A549 (cell line): ENCODE measurements at regions not wholly inside any gene's neighbourhood (a gene's known extent, or its start where the extent isn't known, plus 50 kb on each side); places are given as distances from the start of the nearest gene placed in this dataset.

ENCODE experiments used
- ATAC-seq, 2 experiments: fragments of 200-7000 bp in 1 of 2; fragments of >200 bp in 1 of 2; cut with Nextera tagmentation in 1 of 2; cut with Tn5 transposase in 1 of 2; 3 replicates each; pipeline versions ENCODE4 v1.8.0 to v1.9.1; 2018 to 2020; ENCODE audit warnings: mild to moderate bottlenecking in 1 of 2, moderate library complexity in 1 of 2
- CTCF ChIA-PET: fragments of 300-600 bp; sonication (Branson Sonifier 250); formaldehyde crosslinking; extraction: SDS; loops from one replicate; lab custom pipeline; 2021; ENCODE audit warnings: antibody characterized with exemption, inconsistent platforms; lab: Yijun Ruan, JAX
- POLR2A ChIA-PET: fragments of 350-600 bp; formaldehyde crosslinking; extraction: SDS; loops from one replicate; lab custom pipeline; 2021; ENCODE audit warnings: antibody characterized with exemption, inconsistent platforms; lab: Yijun Ruan, JAX
- DNase-seq, 2 experiments: peaks; one replicate each; pipeline versions ENCODE4 v3.0.0 to v3.0.0-alpha.2; 2011 to 2016; ENCODE audit warnings: low read depth in 1 of 2, low spot score in 1 of 2
- FAIRE-seq: peaks from 2 replicates; lab custom pipeline; 2011; peaks lifted over from hg19 to GRCh38; lab: Jason Lieb, UNC
- H3K27ac ChIP-seq, 2 experiments: fragments of >200 bp; sonication (Bioruptor Twin); formaldehyde crosslinking; 3 replicates each; pipeline ENCODE4 v1.5.1; 2016 to 2017
- H3K4me1 ChIP-seq: fragments of >200 bp; sonication (Bioruptor Twin); formaldehyde crosslinking; 3 replicates; pipeline ENCODE4 v1.6.1; 2016
- H3K4me2 ChIP-seq: fragments of >200 bp; sonication (Bioruptor Twin); formaldehyde crosslinking; 3 replicates; pipeline ENCODE4 v1.6.1; 2016
- H3K4me3 ChIP-seq: fragments of >200 bp; sonication (Bioruptor Twin); formaldehyde crosslinking; 3 replicates; pipeline ENCODE4 v1.5.1; 2016
- H3K9me3 ChIP-seq: fragments of >200 bp; sonication (Bioruptor Twin); formaldehyde crosslinking; 3 replicates; pipeline ENCODE4 v1.6.1; 2016
- BCL3 ChIP-seq: fragments of >200 bp; sonication (Bioruptor Twin); formaldehyde crosslinking; IDR thresholded peaks from 3 replicates; pipeline ENCODE4 v1.6.1; 2016
- BHLHE40 ChIP-seq: IDR thresholded peaks from 2 replicates; pipeline ENCODE4 v1.6.1; 2012; ENCODE audit warnings: low read depth, low read length, inconsistent platforms
- CBX2 ChIP-seq: fragments of 200-600 bp; sonication (generic); IDR thresholded peaks from 2 replicates; pipeline ENCODE4 v1.6.1; 2016; ENCODE audit warnings: low read depth, mild to moderate bottlenecking, borderline replicate concordance
- CBX8 ChIP-seq: fragments of 200-600 bp; sonication (generic); IDR thresholded peaks from 2 replicates; pipeline ENCODE4 v1.6.1; 2016
- CHD2 ChIP-seq: fragments of 150-350 bp; IDR thresholded peaks from 2 replicates; pipeline ENCODE4 v1.6.1; 2014; ENCODE audit warnings: low read length; ENCODE audit not compliant: partially characterized antibody
- CTCF ChIP-seq: fragments of >200 bp; sonication (Bioruptor Twin); formaldehyde crosslinking; IDR thresholded peaks from 3 replicates; pipeline ENCODE4 v1.5.1; 2016
- EHF ChIP-seq: fragments of 250-450 bp; sonication (Bioruptor Pico); IDR thresholded peaks from 2 replicates; pipeline ENCODE4 v1.5.0; 2020; ENCODE audit warnings: mild to moderate bottlenecking
- ESRRA ChIP-seq: fragments of 150-350 bp; IDR thresholded peaks from 2 replicates; pipeline ENCODE4 v1.6.1; 2014; ENCODE audit warnings: mild to moderate bottlenecking, low read length, borderline replicate concordance
- FOSB ChIP-seq: fragments of 250-450 bp; sonication (Bioruptor Pico); IDR thresholded peaks from 2 replicates; pipeline ENCODE4 v1.5.0; 2020; ENCODE audit warnings: mild to moderate bottlenecking, moderate library complexity
- HES2 ChIP-seq: fragments of >200 bp; sonication (Bioruptor Twin); formaldehyde crosslinking; IDR thresholded peaks from 2 replicates; pipeline ENCODE4 v1.6.1; 2016
- HOXB13 ChIP-seq: fragments of 250-450 bp; sonication (Bioruptor Pico); IDR thresholded peaks from 2 replicates; pipeline ENCODE4 v1.5.0; 2020; ENCODE audit warnings: low read depth, mild to moderate bottlenecking, moderate library complexity
- HOXB5 ChIP-seq: fragments of 250-450 bp; sonication (Bioruptor Pico); IDR thresholded peaks from 2 replicates; pipeline ENCODE4 v1.5.0; 2020; ENCODE audit warnings: mild to moderate bottlenecking, moderate library complexity
- JUN ChIP-seq, 2 experiments: fragments of >200 bp; sonication (Bioruptor Twin); formaldehyde crosslinking; IDR thresholded peaks; 2 replicates in 1 of 2; 3 replicates in 1 of 2; pipeline ENCODE4 v1.6.1; 2016 to 2017
- JUNB ChIP-seq: fragments of >200 bp; sonication (Bioruptor Twin); formaldehyde crosslinking; IDR thresholded peaks from 2 replicates; pipeline ENCODE4 v1.6.1; 2016
- KDM1A ChIP-seq: fragments of 200-600 bp; sonication (generic); IDR thresholded peaks from 2 replicates; pipeline ENCODE4 v1.6.1; 2016; ENCODE audit warnings: low read depth, mild to moderate bottlenecking
- MAFK ChIP-seq: fragments of 450-650 bp; IDR thresholded peaks from 2 replicates; pipeline ENCODE4 v1.6.1; 2014; ENCODE audit not compliant: partially characterized antibody
- MAX ChIP-seq: IDR thresholded peaks from 2 replicates; pipeline ENCODE4 v1.6.1; 2012
- NFE2L2 ChIP-seq: fragments of 150-350 bp; conservative IDR thresholded peaks from 2 replicates; pipeline ENCODE4 v1.6.1; 2014; ENCODE audit warnings: low read length
- NR3C1 ChIP-seq: fragments of >200 bp; sonication (Bioruptor Twin); formaldehyde crosslinking; IDR thresholded peaks from 3 replicates; pipeline ENCODE4 v1.6.1; 2017
- PBX3 ChIP-seq: IDR thresholded peaks from 2 replicates; pipeline ENCODE4 v1.6.1; 2012
- PHF8 ChIP-seq: fragments of 200-600 bp; sonication (generic); IDR thresholded peaks from 2 replicates; pipeline ENCODE4 v1.6.1; 2016; ENCODE audit warnings: low read depth, mild to moderate bottlenecking, antibody characterized with exemption, moderate library complexity, borderline replicate concordance
- POLR2AphosphoS2 ChIP-seq: conservative IDR thresholded peaks from 2 replicates; pipeline ENCODE4 v1.6.1; 2012; ENCODE audit warnings: low read length, improper control_type of control experiment, inconsistent platforms
- RCOR1 ChIP-seq: fragments of 150-350 bp; IDR thresholded peaks from 2 replicates; pipeline ENCODE4 v1.6.1; 2014; ENCODE audit warnings: antibody characterized with exemption, low read length, low read depth
- RNF2 ChIP-seq: fragments of 200-600 bp; sonication (generic); IDR thresholded peaks from 2 replicates; pipeline ENCODE4 v1.6.1; 2016; ENCODE audit warnings: low read depth, mild to moderate bottlenecking, antibody characterized with exemption, moderate library complexity, borderline replicate concordance
- SMC3 ChIP-seq: fragments of >200 bp; sonication (Bioruptor Twin); formaldehyde crosslinking; IDR thresholded peaks from 3 replicates; pipeline ENCODE4 v1.6.1; 2018; ENCODE audit warnings: inconsistent platforms
- SREBF2 ChIP-seq: fragments of 450-650 bp; IDR thresholded peaks from 2 replicates; pipeline ENCODE4 v1.6.1; 2014; ENCODE audit warnings: mild to moderate bottlenecking, moderate library complexity
- TFCP2L1 ChIP-seq: fragments of 250-450 bp; sonication (Bioruptor Pico); IDR thresholded peaks from 2 replicates; pipeline ENCODE4 v1.5.0; 2021; ENCODE audit warnings: mild to moderate bottlenecking
- TP53 ChIP-seq: fragments of 250-450 bp; sonication (Bioruptor Pico); IDR thresholded peaks from 2 replicates; pipeline ENCODE4 v1.5.0; 2021; ENCODE audit warnings: mild to moderate bottlenecking, moderate library complexity
- ZSCAN20 ChIP-seq: fragments of 250-450 bp; sonication (Bioruptor Pico); IDR thresholded peaks from 2 replicates; pipeline ENCODE4 v1.8.0; 2022; ENCODE audit warnings: mild to moderate bottlenecking, moderate library complexity
- WGBS: methylation state at CpG from one replicate; pipeline ENCODE4 v1.1.6; 2017; ENCODE audit errors: missing lambda C conversion rate; 5-methylcytosine and 5-hydroxymethylcytosine counted together

- TF ChIP-seq BCL3: no peak
Measured at GRCh38 chr2:437756-438393, 150.0 kb upstream of the ALKAL2 start (continued).

GRCh38 chr2:437180-437579, 149.3 kb upstream of the ALKAL2 start:
- H3K4me1 ChIP-seq: no peaks in the 10 kb centered on the region
- TF ChIP-seq MAX (no peak), FOSB (no peak)
- CTCF ChIA-PET: no interaction called here

GRCh38 chr2:436205-436604, 148.3 kb upstream of the ALKAL2 start:
- H3K4me2 ChIP-seq: no peak overlapping the region
- FAIRE-seq (no peak), DNase-seq (no peak), ATAC-seq (no peak)
- TF ChIP-seq ZSCAN20 (CRISPR knock-in tag): no peak
- no peak for TF ChIP-seq SREBF2
- TF ChIP-seq HOXB5: no peak
- no peak for TF ChIP-seq CTCF
- no peak for TF ChIP-seq BHLHE40
- TF ChIP-seq POLR2AphosphoS2: no peak
- no peak for TF ChIP-seq EHF (CRISPR knock-in tag)
- TF ChIP-seq HOXB13 (CRISPR knock-in tag): no peak
- TF ChIP-seq RCOR1: no peak
- TF ChIP-seq PHF8: no peak
- TF ChIP-seq MAFK: no peak
- no peak for TF ChIP-seq NFE2L2
- H3K27ac ChIP-seq: no peak overlapping the region
- H3K9me3 ChIP-seq: 0 out of 3 replicates have a peak, but pooled peaks cover 5% of the 10 kb centered on the region
- CTCF ChIA-PET: no interaction called here
- H3K4me3 ChIP-seq: no peak overlapping the region
- WGBS: 16% methylated on average over 6 of the region's 14 CpGs
- POLR2A ChIA-PET: no interaction called here
- H3K4me1 ChIP-seq: no peaks in the 10 kb centered on the region

More at GRCh38 chr2:437180-437579, 149.3 kb upstream of the ALKAL2 start:
- Histone ChIP-seq H3K27ac (no peak overlapping the region), H3K9me3 (0 out of 3 replicates have a peak, but pooled peaks cover 5% of the 10 kb centered on the region), H3K4me2 (no peak overlapping the region), H3K4me3 (no peak overlapping the region)
- POLR2A ChIA-PET: no interaction called here
- FAIRE-seq: no peak
- no peak for ATAC-seq
- WGBS: 17% methylated on average over 5 of the region's 5 CpGs
- DNase-seq: no peak

- no peak for FAIRE-seq
- CTCF ChIA-PET: no interaction called here
- 0 out of 3 replicates have a peak, but pooled peaks cover 5% of the 10 kb centered on the region for H3K9me3 ChIP-seq
- H3K4me2 ChIP-seq: no peak overlapping the region
- ATAC-seq: no peak
- no peak for DNase-seq
- TF ChIP-seq SMC3 (no peak), CBX2 (no peak), HOXB5 (no peak), CBX8 (no peak), HES2 (no peak), BCL3 (no peak), TP53 (no peak), KDM1A (no peak), CHD2 (no peak), JUN (IDR thresholded peaks at IDR 0.05) (no peak), HOXB13 (CRISPR knock-in tag) (no peak), ESRRA (no peak), MAX (no peak), RNF2 (no peak), NR3C1 (no peak), PBX3 (no peak), JUNB (no peak), TFCP2L1 (CRISPR knock-in tag) (no peak), PHF8 (no peak)
- TF ChIP-seq, all 56 proteins: peak for 0
- POLR2A ChIA-PET: no interaction called here
- H3K4me3 ChIP-seq: no peak overlapping the region
- H3K4me1 ChIP-seq: no peaks in the 10 kb centered on the region
- no peak overlapping the region for H3K27ac ChIP-seq
Measured at GRCh38 chr2:434625-435024, 146.7 kb upstream of the ALKAL2 start.
